HG02840 (cell line): ENCODE measurements at regions not wholly inside any gene's neighbourhood (a gene's known extent, or its start where the extent isn't known, plus 50 kb on each side); places are given as distances from the start of the nearest gene placed in this dataset.

Experiments
- ATAC-seq: cut with Tn5 transposase; IDR thresholded peaks from one replicate; pipeline ENCODE4 v1.9.1; 2021; ENCODE audit warnings: mild to moderate bottlenecking, moderate library complexity, moderate number of reproducible peaks; ENCODE audit not compliant: unreplicated experiment, low FRiP score

GRCh38 chr4:111221371-111221770 lies 598.5 kb upstream of the PITX2 start:
- ATAC-seq: no peak

DNA sequence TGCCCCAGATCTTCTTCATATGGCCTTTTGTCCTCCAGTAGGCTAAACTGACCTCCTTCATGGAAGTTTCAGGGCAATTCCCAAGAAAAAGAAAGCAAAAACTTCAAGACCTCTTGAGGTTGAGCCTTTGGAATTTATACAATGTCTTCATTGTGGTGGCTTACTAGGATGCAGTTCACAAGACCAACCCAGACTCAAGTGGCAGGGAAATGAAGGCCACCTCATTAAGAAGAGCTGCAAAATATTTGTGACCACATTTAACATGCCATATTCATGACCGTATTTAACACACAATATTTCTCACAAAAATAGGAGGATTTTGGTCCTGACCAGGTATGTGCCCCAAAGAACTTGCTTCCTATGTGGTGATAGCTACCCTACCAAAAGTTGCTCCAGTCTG lies 605.5 kb upstream of the PITX2 start:
- ATAC-seq: no peak

- ATAC-seq: no peak
Observed at GRCh38 chr4:111228874-111229273, 606.0 kb upstream of the PITX2 start.

GRCh38 chr4:111230265-111230664 lies 607.4 kb upstream of the PITX2 start:
- ATAC-seq: no peak

GRCh38 chr4:111231281-111231680 lies 608.4 kb upstream of the PITX2 start:
- no peak for ATAC-seq

GRCh38 chr4:111234939-111235338 lies 612.1 kb upstream of the PITX2 start:
- ATAC-seq: no peak

DNA sequence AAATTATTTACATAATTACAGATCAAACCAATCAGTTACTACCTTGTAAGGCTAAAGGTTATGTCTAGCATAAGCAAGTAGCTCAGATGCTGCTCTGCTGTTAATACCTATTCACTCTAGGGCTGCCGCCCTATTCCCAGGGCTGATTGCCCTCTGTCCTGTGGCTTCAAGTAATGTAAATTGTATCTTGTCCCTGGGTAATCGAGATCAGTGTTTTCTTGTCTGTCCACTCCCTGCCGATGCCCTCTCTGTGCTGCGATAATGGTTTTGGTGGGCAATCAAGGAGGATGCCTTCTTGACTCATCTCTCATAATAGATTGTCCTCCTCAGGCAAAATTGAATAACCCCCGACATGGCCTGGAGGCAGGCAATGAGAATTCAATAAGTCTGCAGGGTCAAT lies 641.0 kb upstream of the PITX2 start:
- ATAC-seq: no peak

- no peak for ATAC-seq
Observed at GRCh38 chr4:111266937-111267336, 644.1 kb upstream of the PITX2 start.

DNA sequence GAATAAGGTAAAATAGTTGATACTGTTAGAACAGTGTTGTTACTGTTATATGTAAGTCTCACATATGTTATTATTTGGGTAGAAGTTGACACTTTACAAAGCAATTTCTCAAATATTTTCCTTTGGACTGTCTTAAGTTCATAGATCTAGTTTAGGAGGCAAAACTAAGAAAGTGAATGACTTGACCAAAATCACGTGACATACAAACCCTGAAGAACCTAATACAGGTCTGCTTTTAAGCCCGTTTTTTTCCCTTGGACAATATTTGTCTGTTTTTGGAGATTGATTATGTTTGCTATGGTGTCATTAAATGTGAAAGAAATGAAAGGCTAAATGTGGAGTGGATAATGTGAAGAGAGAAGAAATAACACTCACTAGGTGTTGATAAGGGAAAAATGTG lies 644.9 kb upstream of the PITX2 start:
- no peak for ATAC-seq

DNA sequence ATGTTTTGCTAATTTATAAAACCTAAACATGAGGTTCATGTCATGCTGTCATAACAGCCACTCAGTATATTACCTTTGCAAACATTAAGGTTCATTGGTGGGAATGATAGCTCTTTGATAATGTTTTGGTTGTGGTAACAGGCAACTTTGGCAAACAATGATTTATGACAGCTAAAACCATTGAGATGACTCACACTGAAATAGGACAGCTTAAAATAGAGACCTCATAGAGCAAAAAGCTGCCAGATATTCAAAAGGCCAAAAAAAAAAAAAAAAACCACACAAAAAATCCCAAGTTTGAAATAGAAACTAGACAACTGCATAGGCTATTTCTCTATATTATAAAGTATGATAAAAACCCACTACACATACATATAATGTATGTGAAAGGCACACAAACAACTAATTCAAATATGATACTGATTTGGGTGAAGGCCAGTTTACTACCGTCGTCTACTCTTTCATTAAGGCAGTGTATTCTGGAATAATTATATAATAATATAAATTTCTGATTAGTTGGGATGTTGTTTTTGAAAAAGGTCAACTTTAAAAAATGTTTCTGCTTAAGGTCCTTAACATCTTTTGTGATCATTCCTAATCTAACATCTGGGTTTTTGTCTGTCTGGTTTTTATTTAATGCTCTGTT lies 646.0 kb upstream of the PITX2 start:
- ATAC-seq: no peak

DNA sequence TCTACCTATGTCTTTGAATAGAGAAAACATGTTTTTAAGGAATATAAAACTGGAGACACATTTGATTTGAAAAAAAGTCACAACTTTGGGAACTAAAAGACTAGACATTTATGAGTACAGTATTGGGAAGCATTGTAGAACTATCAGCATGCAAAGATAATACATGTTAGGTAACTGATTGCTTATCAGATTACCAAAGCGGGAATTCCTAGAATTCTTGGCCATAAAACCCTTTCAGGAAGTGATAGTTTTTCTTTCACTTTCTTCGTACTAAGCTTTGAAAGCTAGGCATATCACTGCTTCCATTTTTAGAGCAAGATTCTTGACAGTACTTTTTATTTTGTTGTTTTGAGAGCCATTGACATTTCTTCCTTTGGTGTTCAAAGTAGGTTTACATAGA lies 646.6 kb upstream of the PITX2 start:
- no peak for ATAC-seq

DNA sequence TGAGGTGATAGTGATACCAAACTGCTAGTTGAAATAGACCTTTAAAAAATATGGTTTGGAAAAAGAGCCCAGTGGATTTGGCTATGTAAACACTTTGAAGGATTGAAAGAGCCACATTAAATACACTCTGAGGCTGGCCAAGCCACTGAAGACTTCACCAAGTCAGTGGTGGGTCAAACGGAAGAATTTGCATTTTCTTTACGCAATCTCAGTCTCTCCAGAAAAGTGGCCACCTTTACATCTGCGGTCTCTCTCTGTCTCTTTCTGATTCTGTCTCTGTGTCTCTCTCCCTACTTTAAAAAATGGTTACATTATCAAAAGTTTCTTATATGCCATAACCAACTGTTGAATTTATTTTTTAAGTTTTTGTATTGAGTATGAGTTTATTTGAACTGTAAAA lies 651.2 kb upstream of the PITX2 start:
- ATAC-seq: no peak

GRCh38 chr4:111274486-111274885 lies 651.6 kb upstream of the PITX2 start:
- ATAC-seq: no peak

GRCh38 chr4:111281219-111281618 lies 658.3 kb upstream of the PITX2 start:
- no peak for ATAC-seq

DNA sequence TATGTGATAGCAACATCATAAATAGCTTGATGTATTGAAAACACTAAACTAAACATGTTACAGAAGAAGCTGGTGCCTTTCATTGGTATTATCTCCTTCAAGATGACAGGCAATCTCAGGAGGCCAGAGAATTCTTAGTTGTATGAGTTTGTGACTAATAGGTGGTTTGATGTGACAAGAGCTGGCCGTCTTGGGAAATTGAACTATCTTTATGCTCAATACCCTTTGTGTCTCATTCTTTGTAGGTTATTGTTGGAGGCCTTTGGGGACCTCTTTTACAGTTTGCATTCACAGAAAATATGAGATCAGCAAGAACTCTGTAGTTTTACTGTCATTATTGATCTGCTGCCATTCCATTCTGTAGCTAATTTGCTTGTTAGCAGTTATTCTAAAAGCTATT lies 659.2 kb upstream of the PITX2 start:
- ATAC-seq: no peak

DNA sequence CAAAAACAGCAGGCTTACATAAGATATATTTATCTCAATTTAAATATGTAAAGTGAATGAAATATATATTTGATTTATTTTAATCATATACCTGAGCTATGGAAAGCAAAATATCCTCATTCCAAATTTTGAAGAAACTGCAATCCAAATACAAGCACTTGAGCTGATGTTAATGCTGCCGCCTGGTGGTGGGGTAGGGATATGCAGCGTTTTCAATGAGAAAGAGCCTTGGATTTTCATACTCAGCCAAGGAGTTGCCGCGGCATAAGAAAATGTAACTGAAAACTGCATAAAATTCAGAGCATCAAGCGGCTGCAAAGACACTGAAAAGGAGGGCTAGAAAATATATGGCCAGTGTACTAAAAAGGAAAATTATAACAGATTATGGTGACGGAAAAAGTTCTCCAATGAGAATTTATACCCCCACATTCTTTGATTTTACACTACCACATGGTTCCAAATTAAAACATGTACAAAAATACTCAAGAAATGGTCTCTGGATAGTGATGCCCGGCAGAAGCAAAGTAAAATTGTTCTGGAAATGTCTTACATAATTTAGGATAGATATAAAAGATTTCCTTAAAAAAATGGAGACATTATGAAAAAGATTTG lies 660.3 kb upstream of the PITX2 start:
- no peak for ATAC-seq

DNA sequence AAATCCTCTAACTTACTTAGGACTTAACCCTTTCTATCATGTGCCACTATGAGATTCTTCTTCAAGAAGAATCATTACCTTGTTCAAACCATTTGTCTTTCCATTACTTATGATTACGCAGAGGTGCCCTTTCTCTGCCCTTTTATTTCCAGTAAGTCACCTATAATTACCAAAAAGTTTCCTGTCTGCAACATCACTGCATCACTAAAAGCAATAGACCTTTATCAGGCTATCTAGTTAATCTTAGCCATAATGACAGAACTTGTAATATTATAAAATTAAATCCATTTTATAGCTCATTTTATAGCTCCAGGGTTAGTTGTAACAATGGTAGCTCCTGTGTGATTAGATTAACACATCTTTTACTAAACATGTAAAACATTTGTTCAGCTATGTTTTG lies 673.6 kb upstream of the PITX2 start:
- no peak for ATAC-seq

DNA sequence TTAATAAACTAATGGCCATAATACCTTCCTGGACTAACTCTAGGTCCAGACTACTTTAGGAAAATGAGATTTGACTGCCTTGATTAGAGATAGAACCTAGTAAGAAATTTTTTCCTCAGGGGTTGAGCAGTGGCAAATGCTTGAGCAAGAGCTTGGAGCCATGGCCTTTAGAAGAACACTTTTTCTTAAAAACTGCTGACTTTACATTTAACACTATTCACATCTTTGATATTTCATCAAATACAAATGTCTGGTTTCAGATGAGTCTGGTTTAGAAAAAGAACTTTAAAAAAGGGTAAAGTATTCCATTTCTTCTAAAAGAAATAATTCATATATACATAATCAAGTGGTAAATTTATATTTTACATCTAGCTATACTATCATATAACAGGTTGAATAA lies 680.9 kb upstream of the PITX2 start:
- no peak for ATAC-seq

DNA sequence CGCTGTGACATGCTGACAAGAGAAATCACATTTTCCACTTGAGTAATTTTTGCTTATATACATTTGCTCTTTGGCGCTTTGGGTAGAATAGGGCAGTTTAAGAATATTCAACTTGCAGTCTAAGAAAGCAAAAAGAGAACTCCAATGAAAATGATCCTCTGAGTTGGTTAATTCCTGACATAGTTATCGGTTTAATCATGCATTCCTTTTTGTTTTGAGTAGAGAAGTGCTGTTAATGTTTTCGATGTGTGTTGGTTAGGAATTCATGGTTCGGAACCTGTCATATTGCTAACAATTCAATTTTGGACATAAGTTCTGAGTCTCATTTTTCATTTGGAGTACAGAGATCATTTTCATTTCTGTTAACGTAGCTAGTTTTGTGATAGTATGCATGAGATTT lies 700.6 kb upstream of the PITX2 start:
- no peak for ATAC-seq

- ATAC-seq: no peak
Observed at GRCh38 chr4:111323916-111324315, 701.0 kb upstream of the PITX2 start.

GRCh38 chr4:111326450-111326849 lies 703.6 kb upstream of the PITX2 start:
- ATAC-seq: no peak

DNA sequence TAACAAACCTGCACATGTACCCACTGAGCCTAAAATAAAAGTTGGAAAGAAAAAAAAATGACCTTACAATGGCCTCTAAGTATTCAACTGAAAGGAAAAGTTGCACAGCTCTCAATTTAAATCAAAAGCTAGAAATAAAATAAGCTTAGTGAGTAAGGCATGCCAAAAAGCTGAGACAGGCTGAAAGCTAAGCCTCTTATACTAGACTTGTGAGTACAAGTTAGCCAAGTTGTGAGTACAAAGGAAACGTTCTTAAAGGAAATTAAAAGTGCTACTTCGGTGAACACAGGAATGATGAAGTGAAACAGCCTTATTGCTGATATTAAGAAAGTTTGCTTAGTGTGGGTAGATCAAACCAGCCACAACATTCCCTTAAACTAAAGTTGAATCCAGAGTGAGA lies 707.9 kb upstream of the PITX2 start:
- ATAC-seq: no peak

DNA sequence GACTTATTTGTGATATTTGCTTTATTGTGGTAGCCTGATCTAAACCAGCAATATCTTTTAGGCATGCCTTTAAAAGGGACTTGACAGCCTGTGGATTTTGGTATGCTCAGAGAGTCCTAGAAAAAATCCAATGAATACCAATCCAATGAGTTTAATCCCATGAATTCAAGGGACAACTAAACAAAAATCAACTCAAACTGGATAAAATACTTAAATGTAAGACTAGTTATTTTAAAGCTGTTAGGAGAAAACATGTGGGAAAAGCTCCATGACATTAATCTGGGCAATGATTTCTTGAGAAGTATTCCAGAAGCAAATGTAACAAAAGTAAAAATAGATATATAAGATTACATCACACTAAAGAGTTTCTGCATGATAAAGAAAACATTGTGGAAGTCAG lies 711.5 kb upstream of the PITX2 start:
- no peak for ATAC-seq
